ENCODE measurements at regions not wholly inside any gene's neighbourhood (a gene's known extent, or its start where the extent isn't known, plus 50 kb on each side); places are given as distances from the start of the nearest gene placed in this dataset.

DNA sequence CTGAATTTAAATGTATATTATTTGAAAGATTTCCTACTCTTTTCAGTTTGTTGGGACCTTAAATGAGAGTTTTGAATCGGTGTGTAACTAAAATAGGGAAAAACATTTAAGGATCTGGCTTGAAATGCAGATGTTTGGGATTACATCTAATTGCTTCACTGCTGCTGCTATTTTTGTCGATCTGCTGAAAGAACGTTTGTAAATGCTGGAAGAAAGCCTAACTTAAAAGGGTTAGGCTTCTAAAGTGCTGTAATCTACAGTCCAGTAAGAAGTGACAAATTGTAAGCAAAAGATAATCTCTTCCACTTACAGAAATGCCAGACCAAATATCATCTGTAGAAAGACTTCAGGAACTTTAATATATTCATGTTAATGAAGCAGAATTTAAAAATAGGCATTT is 691.6 kb downstream of the ZNF385D start:
- no peaks in the 10 kb centered on the region for H3K9me3 ChIP-seq (ENCODE audit: control insufficient read depth, insufficient read depth, low read depth, low read length)
- H3K27ac ChIP-seq (ENCODE audit: insufficient read depth, low read length): no peak overlapping the region
- H3K27me3 ChIP-seq (ENCODE audit: control insufficient read depth, insufficient read depth, low read length): no peaks in the 10 kb centered on the region
- no peaks in the 10 kb centered on the region for H3K4me1 ChIP-seq (ENCODE audit: control insufficient read depth, extremely low read depth, insufficient read depth, low read length)
- TF ChIP-seq EZH2 (IDR thresholded peaks at IDR 0.05; ENCODE audit: low read length, missing control alignments): no peak
- TF ChIP-seq, protein P1, sequence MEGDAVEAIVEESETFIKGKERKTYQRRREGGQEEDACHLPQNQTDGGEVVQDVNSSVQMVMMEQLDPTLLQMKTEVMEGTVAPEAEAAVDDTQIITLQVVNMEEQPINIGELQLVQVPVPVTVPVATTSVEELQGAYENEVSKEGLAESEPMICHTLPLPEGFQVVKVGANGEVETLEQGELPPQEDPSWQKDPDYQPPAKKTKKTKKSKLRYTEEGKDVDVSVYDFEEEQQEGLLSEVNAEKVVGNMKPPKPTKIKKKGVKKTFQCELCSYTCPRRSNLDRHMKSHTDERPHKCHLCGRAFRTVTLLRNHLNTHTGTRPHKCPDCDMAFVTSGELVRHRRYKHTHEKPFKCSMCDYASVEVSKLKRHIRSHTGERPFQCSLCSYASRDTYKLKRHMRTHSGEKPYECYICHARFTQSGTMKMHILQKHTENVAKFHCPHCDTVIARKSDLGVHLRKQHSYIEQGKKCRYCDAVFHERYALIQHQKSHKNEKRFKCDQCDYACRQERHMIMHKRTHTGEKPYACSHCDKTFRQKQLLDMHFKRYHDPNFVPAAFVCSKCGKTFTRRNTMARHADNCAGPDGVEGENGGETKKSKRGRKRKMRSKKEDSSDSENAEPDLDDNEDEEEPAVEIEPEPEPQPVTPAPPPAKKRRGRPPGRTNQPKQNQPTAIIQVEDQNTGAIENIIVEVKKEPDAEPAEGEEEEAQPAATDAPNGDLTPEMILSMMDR (conservative IDR thresholded peaks at IDR 0.05 in 1 of 2, IDR thresholded peaks at IDR 0.05 in 1 of 2; ENCODE audit: low read depth in 1 of 2, low read length in 2 of 2): no peak
- H3K36me3 ChIP-seq (ENCODE audit: control insufficient read depth, insufficient read depth, low read length): no peaks in the 10 kb centered on the region
- no peak overlapping the region for H3K9ac ChIP-seq (ENCODE audit: insufficient read depth, low read length)
- H4K20me1 ChIP-seq (ENCODE audit: control insufficient read depth, extremely low read depth, insufficient read depth, low read length): no peaks in the 10 kb centered on the region
- no peak overlapping the region for H3K4me2 ChIP-seq (ENCODE audit: extremely low read depth, insufficient read depth, low read length)
- no peaks in the 10 kb centered on the region for H3K79me2 ChIP-seq (ENCODE audit: control insufficient read depth, insufficient read depth, low read length)
- no peak overlapping the region for H3K4me3 ChIP-seq (replicated peaks in 1 of 4; ENCODE audit: control extremely low read depth in 1 of 4, insufficient read depth in 1 of 4, low read depth in 3 of 4, low read length in 4 of 4)
- H2AFZ ChIP-seq (ENCODE audit: low read length): no peak overlapping the region
- DNase-seq (ENCODE audit: low read depth in 2 of 2): peak in 1 of 2 donors; percentile 63

DNA sequence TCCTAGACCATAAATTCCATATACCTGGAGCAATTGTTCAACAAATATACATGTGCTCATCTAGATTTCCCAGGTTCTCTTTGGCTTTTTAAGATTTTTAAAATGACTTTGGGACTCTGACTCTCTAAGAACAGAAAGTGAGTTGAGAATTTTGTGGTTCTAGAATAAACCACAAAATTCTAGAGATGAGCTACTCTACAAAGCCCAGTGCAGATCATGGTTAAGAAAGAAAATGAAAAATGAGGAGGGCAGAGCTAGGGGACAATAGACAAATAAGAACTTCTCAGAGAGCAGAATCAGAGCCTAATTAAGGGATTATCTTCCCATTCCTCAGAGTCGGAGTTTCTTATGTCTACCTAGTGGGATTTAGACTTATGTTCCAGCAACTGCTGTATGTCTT is 694.7 kb downstream of the ZNF385D start:
- H3K27ac ChIP-seq (ENCODE audit: insufficient read depth, low read length): no peak overlapping the region
- no peak for DNase-seq (ENCODE audit: low read depth in 2 of 2)
- H2AFZ ChIP-seq (ENCODE audit: low read length): no peak overlapping the region
- H3K9ac ChIP-seq (ENCODE audit: insufficient read depth, low read length): no peak overlapping the region
- H3K4me1 ChIP-seq (ENCODE audit: control insufficient read depth, extremely low read depth, insufficient read depth, low read length): no peaks in the 10 kb centered on the region
- no peaks in the 10 kb centered on the region for H3K79me2 ChIP-seq (ENCODE audit: control insufficient read depth, insufficient read depth, low read length)
- TF ChIP-seq, protein P1 (conservative IDR thresholded peaks at IDR 0.05 in 1 of 2, IDR thresholded peaks at IDR 0.05 in 1 of 2; ENCODE audit: low read depth in 1 of 2, low read length in 2 of 2): no peak
- no peak for TF ChIP-seq EZH2 (IDR thresholded peaks at IDR 0.05; ENCODE audit: low read length, missing control alignments)
- H3K36me3 ChIP-seq (ENCODE audit: control insufficient read depth, insufficient read depth, low read length): no peaks in the 10 kb centered on the region
- no peaks in the 10 kb centered on the region for H3K27me3 ChIP-seq (ENCODE audit: control insufficient read depth, insufficient read depth, low read length)
- no peak overlapping the region for H3K4me2 ChIP-seq (ENCODE audit: extremely low read depth, insufficient read depth, low read length)
- no peaks in the 10 kb centered on the region for H3K9me3 ChIP-seq (ENCODE audit: control insufficient read depth, insufficient read depth, low read depth, low read length)
- H3K4me3 ChIP-seq (replicated peaks in 1 of 4; ENCODE audit: control extremely low read depth in 1 of 4, insufficient read depth in 1 of 4, low read depth in 3 of 4, low read length in 4 of 4): no peak overlapping the region
- H4K20me1 ChIP-seq (ENCODE audit: control insufficient read depth, extremely low read depth, insufficient read depth, low read length): no peaks in the 10 kb centered on the region

DNA sequence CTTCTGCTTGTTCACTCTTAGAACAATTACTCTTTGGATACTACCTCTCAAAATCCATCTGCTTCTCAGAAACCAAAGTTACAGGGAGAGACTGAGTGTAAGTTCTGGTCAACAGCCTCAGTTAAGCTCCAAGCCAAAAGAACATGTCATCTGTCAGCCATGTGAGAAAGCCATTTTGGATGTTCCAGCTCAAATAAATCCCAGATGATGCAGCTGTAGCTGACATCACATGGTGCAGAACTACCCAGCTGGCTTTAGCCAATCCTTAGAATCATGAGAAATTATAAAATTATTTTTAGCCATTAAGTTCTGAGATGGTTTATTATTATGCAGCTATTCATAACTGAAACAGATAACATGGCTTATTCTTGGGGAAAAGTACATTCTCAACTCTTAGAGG is 696.0 kb downstream of the ZNF385D start:
- H3K36me3 ChIP-seq (ENCODE audit: control insufficient read depth, insufficient read depth, low read length): no peaks in the 10 kb centered on the region
- H3K4me3 ChIP-seq (replicated peaks in 1 of 4; ENCODE audit: control extremely low read depth in 1 of 4, insufficient read depth in 1 of 4, low read depth in 3 of 4, low read length in 4 of 4): no peak overlapping the region
- no peak overlapping the region for H3K9ac ChIP-seq (ENCODE audit: insufficient read depth, low read length)
- H3K79me2 ChIP-seq (ENCODE audit: control insufficient read depth, insufficient read depth, low read length): no peaks in the 10 kb centered on the region
- TF ChIP-seq EZH2 (IDR thresholded peaks at IDR 0.05; ENCODE audit: low read length, missing control alignments): no peak
- TF ChIP-seq, protein P1 (conservative IDR thresholded peaks at IDR 0.05 in 1 of 2, IDR thresholded peaks at IDR 0.05 in 1 of 2; ENCODE audit: low read depth in 1 of 2, low read length in 2 of 2): no peak
- H4K20me1 ChIP-seq (ENCODE audit: control insufficient read depth, extremely low read depth, insufficient read depth, low read length): no peaks in the 10 kb centered on the region
- no peak overlapping the region for H3K4me2 ChIP-seq (ENCODE audit: extremely low read depth, insufficient read depth, low read length)
- H3K4me1 ChIP-seq (ENCODE audit: control insufficient read depth, extremely low read depth, insufficient read depth, low read length): no peaks in the 10 kb centered on the region
- H3K27ac ChIP-seq (ENCODE audit: insufficient read depth, low read length): no peak overlapping the region
- H3K27me3 ChIP-seq (ENCODE audit: control insufficient read depth, insufficient read depth, low read length): no peaks in the 10 kb centered on the region
- H2AFZ ChIP-seq (ENCODE audit: low read length): no peak overlapping the region
- peak in 1 of 2 donors; percentile 18 for DNase-seq (ENCODE audit: low read depth in 2 of 2)
- no peaks in the 10 kb centered on the region for H3K9me3 ChIP-seq (ENCODE audit: control insufficient read depth, insufficient read depth, low read depth, low read length)

Data from fibroblast of lung (primary cell).